ENCODE measurements at regions not wholly inside any gene's neighbourhood (a gene's known extent, or its start where the extent isn't known, plus 50 kb on each side); places are given as distances from the start of the nearest gene placed in this dataset.

DNA sequence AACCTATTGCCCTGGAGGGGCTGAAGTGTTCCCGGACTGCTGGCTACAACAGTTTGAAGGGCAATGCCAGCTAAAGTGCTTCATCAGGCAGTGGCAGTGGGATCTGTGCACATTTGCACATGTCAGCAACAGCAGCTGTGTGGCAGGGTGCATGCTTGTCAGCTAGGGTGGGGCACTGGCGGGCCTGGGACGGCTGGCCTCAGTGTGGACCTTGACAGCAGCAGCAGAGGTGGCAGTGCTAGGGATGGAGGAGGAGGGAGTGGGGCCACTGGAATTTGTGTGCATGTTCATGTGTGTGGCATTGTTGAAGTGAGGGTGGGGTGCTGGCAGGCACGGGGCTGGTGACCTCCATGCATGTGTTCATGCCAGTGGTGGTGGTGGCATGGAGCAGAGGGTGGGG, 203.3 kb upstream of the HS3ST4 start (continued):
- TF ChIP-seq, protein P1, sequence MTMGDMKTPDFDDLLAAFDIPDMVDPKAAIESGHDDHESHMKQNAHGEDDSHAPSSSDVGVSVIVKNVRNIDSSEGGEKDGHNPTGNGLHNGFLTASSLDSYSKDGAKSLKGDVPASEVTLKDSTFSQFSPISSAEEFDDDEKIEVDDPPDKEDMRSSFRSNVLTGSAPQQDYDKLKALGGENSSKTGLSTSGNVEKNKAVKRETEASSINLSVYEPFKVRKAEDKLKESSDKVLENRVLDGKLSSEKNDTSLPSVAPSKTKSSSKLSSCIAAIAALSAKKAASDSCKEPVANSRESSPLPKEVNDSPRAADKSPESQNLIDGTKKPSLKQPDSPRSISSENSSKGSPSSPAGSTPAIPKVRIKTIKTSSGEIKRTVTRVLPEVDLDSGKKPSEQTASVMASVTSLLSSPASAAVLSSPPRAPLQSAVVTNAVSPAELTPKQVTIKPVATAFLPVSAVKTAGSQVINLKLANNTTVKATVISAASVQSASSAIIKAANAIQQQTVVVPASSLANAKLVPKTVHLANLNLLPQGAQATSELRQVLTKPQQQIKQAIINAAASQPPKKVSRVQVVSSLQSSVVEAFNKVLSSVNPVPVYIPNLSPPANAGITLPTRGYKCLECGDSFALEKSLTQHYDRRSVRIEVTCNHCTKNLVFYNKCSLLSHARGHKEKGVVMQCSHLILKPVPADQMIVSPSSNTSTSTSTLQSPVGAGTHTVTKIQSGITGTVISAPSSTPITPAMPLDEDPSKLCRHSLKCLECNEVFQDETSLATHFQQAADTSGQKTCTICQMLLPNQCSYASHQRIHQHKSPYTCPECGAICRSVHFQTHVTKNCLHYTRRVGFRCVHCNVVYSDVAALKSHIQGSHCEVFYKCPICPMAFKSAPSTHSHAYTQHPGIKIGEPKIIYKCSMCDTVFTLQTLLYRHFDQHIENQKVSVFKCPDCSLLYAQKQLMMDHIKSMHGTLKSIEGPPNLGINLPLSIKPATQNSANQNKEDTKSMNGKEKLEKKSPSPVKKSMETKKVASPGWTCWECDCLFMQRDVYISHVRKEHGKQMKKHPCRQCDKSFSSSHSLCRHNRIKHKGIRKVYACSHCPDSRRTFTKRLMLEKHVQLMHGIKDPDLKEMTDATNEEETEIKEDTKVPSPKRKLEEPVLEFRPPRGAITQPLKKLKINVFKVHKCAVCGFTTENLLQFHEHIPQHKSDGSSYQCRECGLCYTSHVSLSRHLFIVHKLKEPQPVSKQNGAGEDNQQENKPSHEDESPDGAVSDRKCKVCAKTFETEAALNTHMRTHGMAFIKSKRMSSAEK (CRISPR knock-in tag; IDR thresholded peaks at IDR 0.05; ENCODE audit: borderline replicate concordance) = no peak
- TF ChIP-seq, protein P2, sequence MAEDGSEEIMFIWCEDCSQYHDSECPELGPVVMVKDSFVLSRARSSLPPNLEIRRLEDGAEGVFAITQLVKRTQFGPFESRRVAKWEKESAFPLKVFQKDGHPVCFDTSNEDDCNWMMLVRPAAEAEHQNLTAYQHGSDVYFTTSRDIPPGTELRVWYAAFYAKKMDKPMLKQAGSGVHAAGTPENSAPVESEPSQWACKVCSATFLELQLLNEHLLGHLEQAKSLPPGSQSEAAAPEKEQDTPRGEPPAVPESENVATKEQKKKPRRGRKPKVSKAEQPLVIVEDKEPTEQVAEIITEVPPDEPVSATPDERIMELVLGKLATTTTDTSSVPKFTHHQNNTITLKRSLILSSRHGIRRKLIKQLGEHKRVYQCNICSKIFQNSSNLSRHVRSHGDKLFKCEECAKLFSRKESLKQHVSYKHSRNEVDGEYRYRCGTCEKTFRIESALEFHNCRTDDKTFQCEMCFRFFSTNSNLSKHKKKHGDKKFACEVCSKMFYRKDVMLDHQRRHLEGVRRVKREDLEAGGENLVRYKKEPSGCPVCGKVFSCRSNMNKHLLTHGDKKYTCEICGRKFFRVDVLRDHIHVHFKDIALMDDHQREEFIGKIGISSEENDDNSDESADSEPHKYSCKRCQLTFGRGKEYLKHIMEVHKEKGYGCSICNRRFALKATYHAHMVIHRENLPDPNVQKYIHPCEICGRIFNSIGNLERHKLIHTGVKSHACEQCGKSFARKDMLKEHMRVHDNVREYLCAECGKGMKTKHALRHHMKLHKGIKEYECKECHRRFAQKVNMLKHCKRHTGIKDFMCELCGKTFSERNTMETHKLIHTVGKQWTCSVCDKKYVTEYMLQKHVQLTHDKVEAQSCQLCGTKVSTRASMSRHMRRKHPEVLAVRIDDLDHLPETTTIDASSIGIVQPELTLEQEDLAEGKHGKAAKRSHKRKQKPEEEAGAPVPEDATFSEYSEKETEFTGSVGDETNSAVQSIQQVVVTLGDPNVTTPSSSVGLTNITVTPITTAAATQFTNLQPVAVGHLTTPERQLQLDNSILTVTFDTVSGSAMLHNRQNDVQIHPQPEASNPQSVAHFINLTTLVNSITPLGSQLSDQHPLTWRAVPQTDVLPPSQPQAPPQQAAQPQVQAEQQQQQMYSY (CRISPR knock-in tag; IDR thresholded peaks at IDR 0.05) = no peak

DNA sequence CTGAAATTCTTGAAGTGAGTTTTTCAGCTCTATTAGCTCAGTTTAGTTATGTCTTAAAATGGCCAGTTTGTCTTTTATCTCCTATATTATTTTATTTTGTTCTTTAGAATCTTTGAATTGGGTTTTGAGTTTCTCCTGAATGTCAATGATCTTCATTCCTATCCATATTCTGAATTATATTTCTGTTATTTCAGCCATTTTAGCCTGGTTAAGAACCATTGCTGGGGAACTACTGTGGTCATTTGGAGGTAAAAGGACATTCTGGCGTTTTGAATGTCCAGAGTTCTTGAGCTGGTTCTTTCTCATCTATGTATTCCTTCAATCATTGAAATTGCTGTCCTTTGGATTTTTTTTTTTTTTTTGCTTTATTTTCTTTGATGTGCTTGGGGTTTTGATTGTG, 203.9 kb upstream of the HS3ST4 start:
- ATAC-seq = no peak
- CTCF ChIA-PET = interaction anchor here (0.6 kb wide), 1 partner anchor 687 kb away, joined by 3 read pairs; no protein-coding TSS in a partner anchor
- no peaks in the 10 kb centered on the region for H3K27me3 Mint-ChIP-seq (ENCODE audit: low read depth)

DNA sequence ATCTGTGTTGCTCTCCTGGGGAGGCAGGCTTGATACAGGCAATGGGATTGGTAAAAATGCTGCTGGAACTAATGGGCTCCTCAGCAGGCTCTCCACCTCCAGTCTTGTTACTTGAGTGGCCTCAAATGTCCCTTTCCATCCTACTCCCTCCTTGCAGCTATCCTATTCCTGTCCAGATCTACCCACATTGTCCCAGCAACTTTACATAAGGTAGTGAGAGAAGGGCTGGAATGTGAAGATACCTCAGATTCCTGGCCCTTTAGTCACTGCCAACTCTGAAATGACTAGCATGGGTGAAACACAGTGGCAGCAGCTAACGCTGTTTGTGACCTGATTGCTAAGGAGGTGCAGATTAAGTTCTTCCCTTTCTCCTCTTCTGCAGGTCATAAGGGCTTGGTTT, 210.1 kb upstream of the HS3ST4 start:
- Mint-ChIP-seq H3K27ac (no peak overlapping the region), H3K27me3 (ENCODE audit: low read depth) (no peaks in the 10 kb centered on the region; the same call in 1 of the 2 replicates), H3K36me3 (no peaks in the 10 kb centered on the region), H3K4me3 (no peak overlapping the region), H3K4me1 (peaks cover 6% of the 10 kb centered on the region), H3K9me3 (peaks cover 1% of the 10 kb centered on the region)
- ChIA-PET POLR2A (no interaction called here), CTCF (no interaction called here)
- ATAC-seq (peak; percentile 81), DNase-seq (ENCODE audit: low spot score) (no peak)
- TF ChIP-seq, protein P3, sequence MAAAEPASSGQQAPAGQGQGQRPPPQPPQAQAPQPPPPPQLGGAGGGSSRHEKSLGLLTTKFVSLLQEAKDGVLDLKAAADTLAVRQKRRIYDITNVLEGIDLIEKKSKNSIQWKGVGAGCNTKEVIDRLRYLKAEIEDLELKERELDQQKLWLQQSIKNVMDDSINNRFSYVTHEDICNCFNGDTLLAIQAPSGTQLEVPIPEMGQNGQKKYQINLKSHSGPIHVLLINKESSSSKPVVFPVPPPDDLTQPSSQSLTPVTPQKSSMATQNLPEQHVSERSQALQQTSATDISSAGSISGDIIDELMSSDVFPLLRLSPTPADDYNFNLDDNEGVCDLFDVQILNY (CRISPR knock-in tag; IDR thresholded peaks at IDR 0.05) = no peak
- TF ChIP-seq, protein P4, sequence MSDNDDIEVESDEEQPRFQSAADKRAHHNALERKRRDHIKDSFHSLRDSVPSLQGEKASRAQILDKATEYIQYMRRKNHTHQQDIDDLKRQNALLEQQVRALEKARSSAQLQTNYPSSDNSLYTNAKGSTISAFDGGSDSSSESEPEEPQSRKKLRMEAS (CRISPR knock-in tag; IDR thresholded peaks at IDR 0.05) = no peak
- TF ChIP-seq SMAD4 (CRISPR knock-in tag; IDR thresholded peaks at IDR 0.05) (no peak), ZNF416 (CRISPR knock-in tag; IDR thresholded peaks at IDR 0.05) (no peak), JUN (CRISPR knock-in tag; IDR thresholded peaks at IDR 0.05) (no peak), FOXP1 (CRISPR knock-in tag; IDR thresholded peaks at IDR 0.05; ENCODE audit: borderline replicate concordance) (no peak), ZNF121 (CRISPR knock-in tag; IDR thresholded peaks at IDR 0.05) (no peak), SP1 (CRISPR knock-in tag; conservative IDR thresholded peaks at IDR 0.05) (no peak)
- TF ChIP-seq, protein P5, sequence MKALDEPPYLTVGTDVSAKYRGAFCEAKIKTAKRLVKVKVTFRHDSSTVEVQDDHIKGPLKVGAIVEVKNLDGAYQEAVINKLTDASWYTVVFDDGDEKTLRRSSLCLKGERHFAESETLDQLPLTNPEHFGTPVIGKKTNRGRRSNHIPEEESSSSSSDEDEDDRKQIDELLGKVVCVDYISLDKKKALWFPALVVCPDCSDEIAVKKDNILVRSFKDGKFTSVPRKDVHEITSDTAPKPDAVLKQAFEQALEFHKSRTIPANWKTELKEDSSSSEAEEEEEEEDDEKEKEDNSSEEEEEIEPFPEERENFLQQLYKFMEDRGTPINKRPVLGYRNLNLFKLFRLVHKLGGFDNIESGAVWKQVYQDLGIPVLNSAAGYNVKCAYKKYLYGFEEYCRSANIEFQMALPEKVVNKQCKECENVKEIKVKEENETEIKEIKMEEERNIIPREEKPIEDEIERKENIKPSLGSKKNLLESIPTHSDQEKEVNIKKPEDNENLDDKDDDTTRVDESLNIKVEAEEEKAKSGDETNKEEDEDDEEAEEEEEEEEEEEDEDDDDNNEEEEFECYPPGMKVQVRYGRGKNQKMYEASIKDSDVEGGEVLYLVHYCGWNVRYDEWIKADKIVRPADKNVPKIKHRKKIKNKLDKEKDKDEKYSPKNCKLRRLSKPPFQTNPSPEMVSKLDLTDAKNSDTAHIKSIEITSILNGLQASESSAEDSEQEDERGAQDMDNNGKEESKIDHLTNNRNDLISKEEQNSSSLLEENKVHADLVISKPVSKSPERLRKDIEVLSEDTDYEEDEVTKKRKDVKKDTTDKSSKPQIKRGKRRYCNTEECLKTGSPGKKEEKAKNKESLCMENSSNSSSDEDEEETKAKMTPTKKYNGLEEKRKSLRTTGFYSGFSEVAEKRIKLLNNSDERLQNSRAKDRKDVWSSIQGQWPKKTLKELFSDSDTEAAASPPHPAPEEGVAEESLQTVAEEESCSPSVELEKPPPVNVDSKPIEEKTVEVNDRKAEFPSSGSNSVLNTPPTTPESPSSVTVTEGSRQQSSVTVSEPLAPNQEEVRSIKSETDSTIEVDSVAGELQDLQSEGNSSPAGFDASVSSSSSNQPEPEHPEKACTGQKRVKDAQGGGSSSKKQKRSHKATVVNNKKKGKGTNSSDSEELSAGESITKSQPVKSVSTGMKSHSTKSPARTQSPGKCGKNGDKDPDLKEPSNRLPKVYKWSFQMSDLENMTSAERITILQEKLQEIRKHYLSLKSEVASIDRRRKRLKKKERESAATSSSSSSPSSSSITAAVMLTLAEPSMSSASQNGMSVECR (CRISPR knock-in tag; IDR thresholded peaks at IDR 0.05; ENCODE audit: borderline replicate concordance) = no peak
- TF ChIP-seq, protein P6, sequence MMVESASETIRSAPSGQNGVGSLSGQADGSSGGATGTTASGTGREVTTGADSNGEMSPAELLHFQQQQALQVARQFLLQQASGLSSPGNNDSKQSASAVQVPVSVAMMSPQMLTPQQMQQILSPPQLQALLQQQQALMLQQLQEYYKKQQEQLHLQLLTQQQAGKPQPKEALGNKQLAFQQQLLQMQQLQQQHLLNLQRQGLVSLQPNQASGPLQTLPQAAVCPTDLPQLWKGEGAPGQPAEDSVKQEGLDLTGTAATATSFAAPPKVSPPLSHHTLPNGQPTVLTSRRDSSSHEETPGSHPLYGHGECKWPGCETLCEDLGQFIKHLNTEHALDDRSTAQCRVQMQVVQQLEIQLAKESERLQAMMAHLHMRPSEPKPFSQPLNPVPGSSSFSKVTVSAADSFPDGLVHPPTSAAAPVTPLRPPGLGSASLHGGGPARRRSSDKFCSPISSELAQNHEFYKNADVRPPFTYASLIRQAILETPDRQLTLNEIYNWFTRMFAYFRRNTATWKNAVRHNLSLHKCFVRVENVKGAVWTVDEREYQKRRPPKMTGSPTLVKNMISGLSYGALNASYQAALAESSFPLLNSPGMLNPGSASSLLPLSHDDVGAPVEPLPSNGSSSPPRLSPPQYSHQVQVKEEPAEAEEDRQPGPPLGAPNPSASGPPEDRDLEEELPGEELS (CRISPR knock-in tag; IDR thresholded peaks at IDR 0.05) = no peak
- TF ChIP-seq, protein P7, sequence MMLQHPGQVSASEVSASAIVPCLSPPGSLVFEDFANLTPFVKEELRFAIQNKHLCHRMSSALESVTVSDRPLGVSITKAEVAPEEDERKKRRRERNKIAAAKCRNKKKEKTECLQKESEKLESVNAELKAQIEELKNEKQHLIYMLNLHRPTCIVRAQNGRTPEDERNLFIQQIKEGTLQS (CRISPR knock-in tag; conservative IDR thresholded peaks at IDR 0.05) = no peak

More for the DNA sequence above, 203.9 kb upstream of the HS3ST4 start:
- Mint-ChIP-seq H3K27ac (no peak overlapping the region), H3K36me3 (no peaks in the 10 kb centered on the region), H3K9me3 (peaks cover 30% of the 10 kb centered on the region), H3K4me1 (no peaks in the 10 kb centered on the region), H3K4me3 (no peak overlapping the region)
- no peak for DNase-seq (ENCODE audit: low spot score)
- POLR2A ChIA-PET = no interaction called here
- TF ChIP-seq ZNF263 (CRISPR knock-in tag; IDR thresholded peaks at IDR 0.05; ENCODE audit: low read depth) = no peak
- TF ChIP-seq KAT7 (CRISPR knock-in tag; IDR thresholded peaks at IDR 0.05; ENCODE audit: borderline replicate concordance) = no peak
- no peak for TF ChIP-seq CREB1 (CRISPR knock-in tag; IDR thresholded peaks at IDR 0.05)
- TF ChIP-seq, protein P8, sequence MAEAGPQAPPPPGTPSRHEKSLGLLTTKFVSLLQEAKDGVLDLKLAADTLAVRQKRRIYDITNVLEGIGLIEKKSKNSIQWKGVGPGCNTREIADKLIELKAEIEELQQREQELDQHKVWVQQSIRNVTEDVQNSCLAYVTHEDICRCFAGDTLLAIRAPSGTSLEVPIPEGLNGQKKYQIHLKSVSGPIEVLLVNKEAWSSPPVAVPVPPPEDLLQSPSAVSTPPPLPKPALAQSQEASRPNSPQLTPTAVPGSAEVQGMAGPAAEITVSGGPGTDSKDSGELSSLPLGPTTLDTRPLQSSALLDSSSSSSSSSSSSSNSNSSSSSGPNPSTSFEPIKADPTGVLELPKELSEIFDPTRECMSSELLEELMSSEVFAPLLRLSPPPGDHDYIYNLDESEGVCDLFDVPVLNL (CRISPR knock-in tag; IDR thresholded peaks at IDR 0.05; ENCODE audit: borderline replicate concordance, low read depth) = no peak

All from WTC11 (cell line).